GM19395 (cell line): ENCODE measurements at regions not wholly inside any gene's neighbourhood (a gene's known extent, or its start where the extent isn't known, plus 50 kb on each side); places are given as distances from the start of the nearest gene placed in this dataset.

Source experiments
- ATAC-seq: cut with Tn5 transposase; IDR thresholded peaks from one replicate; pipeline ENCODE4 v1.9.1; 2021; ENCODE audit warnings: mild to moderate bottlenecking, moderate library complexity; ENCODE audit not compliant: unreplicated experiment

DNA sequence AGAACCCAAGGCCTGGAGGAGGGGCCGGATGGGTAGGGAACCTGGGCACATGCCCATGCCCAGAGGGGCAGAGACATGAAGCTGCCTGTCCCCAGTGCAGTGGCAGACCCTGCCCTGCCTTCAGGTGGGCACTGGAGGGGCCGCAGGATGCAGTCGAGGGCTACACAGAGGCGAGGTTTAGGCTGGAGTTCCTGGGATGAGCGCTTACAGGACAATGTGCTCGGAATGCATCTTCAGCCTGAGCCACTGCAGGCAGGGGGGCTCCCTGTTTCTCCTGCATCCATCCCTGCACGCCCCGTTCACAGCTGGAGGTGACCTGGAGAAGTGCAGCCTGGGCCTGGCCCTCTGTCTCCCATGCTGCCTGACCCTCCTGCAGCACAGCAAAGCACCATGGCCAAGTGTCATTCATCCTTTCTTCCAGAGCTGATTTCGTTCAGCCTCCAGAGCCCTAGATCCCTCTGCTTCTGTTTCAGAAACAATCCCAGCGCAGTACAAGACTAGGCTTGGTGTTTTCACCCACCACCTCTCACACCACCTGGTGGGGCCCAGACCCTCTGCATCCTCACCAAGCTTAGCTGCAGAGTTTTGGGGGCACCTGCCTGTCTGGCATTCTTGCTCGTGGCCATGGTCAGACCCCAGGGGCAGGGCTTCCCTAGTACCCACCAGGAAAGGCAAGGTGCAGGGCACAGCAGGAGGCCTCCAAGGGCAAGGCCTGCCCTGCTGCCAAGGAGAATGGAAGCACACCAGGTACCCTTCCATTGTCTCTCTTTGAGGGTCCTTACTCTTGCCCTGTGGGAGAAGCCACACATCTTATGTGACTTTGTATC lies 311.9 kb downstream of the TCERG1L start:
- ATAC-seq: no peak

DNA sequence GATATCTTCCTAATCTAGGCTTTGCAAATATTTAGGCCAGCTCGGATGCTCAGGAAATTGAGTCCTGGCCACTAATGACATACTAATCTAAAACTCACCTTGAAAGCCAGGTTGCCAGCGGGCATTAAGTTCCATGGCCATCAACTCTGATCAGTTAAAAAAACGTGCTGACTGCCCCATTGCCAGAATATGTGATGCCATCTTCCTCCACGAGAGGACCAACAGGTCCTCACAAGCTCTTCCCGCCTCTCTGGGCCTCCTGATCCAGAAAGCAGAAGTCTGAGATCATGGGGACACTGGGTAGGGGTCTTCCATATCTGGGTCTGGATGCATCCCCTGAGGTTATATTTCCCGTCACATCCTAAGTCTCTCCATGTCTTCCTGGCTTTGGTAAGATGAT lies 311.3 kb downstream of the TCERG1L start:
- ATAC-seq: no peak

DNA sequence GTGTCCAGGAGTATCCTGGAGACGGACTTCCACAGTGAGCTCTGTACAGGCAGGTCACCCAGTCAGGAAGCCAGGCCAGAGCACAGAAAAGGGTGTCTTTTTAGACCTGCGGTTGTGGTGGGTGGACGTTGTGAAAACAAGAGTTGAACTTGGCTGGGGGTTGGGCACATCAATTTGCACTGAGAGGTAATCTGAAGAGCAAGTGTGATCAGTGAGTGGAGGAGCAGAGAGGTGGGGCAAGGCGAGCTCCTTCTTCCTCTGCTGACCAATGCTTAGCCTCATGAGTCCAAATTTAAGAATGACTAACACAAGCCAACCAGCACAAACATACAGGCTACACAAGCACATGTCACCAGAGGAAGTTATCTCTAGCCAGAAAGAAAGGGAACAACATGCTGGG lies 310.8 kb downstream of the TCERG1L start:
- ATAC-seq: no peak

DNA sequence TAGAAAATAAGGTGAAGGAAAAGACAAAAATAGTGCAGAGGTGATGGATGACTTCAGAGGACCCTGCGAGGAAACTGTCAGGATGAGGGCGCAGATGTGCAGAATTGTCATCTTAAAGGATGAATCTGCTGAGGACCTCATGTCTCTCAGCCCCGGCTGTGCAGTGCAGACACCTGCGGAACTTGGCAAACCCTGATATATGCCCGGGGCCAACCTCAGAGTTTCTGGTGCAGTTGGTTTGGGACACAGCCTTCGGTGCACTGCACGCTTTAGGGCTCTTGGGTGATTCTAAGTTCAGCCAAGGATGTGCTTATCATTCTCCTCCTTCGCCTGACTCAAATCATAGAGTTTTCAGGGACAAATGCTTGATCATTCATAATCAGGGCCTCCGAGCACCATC lies 310.1 kb downstream of the TCERG1L start:
- no peak for ATAC-seq

DNA sequence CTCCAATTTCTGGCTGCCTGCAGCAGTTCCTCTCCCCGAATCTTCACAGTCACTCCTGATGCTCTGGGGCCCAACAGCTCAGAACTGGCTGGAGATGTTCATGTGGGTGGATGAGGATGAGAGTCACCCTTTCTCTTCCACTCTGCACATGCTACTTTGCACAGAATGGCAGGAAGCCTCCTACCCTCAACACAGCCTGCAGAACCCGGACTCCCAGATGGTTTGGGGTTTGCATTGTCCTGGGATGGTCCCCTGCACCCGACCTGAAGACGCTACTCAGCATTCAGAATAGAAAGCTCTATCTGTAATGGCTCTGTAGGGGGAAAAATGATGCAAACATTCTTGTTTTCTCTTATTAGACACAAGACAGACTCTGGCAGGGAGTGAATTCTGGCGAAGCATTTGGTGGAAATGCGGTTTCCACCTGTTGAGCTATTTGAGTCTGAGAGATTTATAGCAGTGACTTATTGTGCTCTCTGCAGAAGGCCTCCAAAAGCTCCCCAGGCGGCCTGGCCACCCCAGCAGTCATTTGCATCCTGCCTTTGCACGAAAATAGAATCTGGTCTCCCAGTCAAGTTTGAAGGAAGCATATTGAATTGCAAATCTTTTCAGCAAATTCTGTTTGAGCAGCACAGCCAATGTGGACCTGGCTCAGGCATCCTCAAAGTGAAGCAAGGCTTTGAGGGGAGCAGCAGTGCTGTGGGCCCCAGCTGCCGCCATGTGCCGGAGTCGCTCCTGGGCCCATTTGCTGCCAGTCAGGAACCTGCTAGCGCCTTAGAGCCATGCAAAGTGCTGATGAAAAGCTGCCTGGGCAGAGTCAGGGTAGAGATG lies 309.3 kb downstream of the TCERG1L start:
- ATAC-seq: no peak

DNA sequence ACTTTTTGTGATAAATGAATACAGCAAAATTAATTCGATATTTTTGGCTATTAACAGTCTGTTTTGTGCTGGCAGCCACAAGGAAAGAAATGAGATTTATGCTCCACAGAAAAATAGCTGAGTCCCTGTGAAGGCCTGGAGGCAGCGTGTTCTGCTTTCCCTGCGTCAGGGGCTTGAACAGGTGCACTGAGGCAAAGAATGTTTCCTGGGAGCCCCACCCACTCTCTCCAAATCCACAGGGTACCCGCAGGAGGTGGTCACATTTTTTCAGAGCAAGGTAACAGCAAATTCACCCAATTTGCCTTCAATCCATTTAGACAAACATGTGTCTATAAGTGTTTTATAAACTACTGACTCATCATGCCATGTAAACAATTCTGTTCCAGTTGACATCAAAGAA lies 308.1 kb downstream of the TCERG1L start:
- no peak for ATAC-seq

DNA sequence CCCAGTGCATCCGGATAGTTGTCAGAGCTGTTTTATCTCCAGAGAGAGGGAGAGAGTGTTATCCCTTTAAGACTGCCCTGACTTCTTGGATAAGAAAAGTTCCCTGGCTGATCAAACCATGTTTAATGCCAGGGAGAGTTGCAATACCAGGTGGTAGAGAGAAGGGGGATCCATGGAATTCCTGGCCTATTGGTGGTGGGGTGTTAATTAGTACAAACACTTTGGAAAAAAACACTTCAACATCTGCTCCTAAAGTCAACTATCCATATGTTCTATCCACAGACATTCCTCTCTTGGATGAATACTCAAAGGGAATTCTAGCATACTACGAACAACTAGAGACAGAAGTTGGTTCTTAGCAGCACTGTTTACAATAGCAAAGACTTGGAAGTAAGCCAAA lies 307.2 kb downstream of the TCERG1L start:
- ATAC-seq: no peak

DNA sequence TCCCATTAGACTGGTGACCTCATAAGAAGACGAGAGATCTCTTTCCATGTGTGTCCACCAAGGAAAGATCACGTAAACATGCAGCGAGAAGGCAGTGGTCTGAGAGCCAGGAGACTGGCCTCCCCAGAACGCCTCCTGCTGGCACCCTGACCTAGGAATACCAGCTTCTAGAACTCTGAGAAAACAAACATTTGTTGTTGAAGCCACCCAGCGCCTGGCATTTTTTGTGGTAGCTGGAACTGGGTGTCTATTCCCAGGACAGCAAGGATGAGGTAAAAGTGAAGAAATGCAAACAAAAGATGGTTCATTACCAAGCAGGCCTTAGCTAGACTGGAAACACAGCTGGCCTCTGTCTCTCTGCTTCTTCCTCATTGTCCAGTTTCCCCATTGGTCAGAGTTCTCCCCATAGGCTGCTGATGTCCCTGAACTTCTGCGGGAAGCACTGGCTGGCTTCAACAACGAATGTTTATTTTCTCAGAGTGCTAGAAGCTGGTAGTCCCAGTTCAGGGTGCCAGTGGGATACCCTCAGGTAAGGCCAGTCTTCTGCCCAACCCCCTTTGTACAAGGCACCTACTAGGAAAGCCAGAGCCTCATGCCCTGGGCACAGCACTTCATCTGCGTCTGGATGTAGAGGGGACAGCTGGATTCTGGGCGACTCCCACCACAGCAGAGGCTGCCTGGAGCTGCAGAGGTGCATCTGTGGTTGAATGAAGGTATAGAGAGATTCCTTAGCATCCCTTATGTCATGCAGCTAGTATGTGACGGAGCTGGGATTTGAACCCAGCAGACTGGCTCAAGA lies 304.9 kb downstream of the TCERG1L start:
- ATAC-seq: no peak

DNA sequence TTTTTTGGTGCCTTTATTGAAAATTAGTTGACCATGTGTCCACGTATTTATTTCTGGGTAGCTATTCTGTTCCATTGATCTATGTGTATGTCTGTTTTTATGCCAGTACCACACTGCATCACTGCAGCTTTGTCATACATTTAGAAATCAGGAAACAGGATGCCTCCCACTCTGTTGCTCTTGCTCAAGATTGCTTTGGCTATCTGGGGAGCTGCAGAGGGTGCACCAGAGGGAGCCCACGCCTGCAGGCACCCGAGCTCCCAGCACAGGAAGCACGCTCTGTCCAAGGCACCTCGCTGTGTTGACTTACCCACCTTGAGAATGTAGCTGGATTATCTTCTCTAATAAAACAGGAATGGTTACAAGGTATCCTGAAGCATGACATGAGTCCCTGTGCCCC lies 301.7 kb downstream of the TCERG1L start:
- ATAC-seq: no peak

DNA sequence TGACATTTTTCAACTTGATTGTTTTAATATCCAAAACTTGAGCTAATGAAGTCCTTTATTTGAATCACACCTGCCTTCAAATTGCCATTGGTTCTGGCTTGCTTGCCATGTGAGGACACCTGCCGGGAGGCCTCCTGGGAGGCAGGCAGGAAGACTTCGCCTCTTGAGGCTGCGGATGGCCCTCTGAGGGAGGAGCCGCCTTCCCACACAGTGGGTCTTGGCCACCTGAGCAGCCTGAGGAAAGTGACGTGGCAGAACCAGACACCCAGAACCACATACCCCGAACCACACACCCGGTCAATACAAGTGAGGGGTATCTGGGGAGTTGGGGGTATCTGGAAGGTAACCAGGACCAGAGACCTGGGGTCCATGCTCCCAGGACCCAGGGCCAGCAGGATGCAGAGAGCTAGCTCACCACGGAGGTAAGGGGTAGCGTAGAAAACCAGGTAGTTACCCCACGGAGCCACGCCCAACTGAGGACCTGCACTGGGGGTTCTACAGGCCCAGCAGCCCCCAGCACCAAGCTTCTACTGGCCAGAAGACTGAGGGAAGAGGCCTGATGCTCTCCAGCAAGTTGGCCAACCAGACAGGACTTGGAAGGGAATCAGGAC lies 300.5 kb downstream of the TCERG1L start:
- no peak for ATAC-seq

DNA sequence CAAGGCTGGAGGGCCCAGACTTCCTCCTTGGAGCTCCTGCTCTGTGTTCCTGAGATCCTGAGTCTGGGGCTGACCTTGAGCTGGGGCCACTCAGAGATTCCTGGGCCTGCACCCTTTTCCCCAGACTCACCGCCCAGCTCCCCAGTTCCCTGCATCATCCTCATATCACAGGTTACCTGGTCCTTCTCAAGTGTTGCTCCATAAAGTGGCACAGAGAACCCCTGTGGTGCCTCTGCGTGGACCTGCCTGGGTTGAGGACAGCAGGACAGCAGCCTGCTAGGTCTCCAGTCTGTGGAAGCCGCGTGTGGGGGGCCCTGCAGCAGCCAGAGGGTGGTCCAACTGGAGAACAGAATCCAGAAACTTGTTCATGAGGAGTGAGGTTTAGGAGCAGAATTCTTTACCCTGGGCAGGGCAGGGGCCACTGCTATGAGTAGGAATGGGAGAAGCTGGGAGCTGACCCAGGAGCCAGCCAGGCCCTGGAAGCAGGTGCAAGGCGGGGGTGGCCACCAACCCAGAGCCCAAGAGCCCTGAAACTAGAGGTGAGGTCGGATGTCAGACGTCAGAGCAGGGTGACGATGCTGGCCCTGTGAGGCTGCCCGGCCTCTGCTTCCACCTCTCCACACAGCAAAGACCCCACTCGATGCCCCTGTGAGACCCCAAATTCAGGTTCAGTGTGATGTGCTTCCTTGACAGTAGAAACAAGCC lies 299.4 kb downstream of the TCERG1L start:
- ATAC-seq: no peak

DNA sequence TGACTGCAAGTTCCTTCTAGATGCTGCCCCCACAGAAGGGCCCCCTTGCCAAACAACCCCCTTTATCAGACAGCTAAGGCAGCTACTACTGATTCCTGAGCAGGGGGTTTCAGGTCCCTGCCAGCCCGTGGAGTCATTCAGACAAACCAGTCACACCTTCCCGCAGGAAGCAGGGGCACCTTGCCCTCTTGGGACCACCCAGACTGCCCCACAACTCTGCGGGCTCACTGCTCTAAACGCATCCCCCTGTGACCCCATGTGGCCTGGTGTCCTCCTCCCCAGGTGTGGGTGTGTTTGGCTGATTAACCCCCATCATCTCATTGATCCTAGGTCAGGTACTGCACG lies 298.9 kb downstream of the TCERG1L start:
- ATAC-seq: no peak

DNA sequence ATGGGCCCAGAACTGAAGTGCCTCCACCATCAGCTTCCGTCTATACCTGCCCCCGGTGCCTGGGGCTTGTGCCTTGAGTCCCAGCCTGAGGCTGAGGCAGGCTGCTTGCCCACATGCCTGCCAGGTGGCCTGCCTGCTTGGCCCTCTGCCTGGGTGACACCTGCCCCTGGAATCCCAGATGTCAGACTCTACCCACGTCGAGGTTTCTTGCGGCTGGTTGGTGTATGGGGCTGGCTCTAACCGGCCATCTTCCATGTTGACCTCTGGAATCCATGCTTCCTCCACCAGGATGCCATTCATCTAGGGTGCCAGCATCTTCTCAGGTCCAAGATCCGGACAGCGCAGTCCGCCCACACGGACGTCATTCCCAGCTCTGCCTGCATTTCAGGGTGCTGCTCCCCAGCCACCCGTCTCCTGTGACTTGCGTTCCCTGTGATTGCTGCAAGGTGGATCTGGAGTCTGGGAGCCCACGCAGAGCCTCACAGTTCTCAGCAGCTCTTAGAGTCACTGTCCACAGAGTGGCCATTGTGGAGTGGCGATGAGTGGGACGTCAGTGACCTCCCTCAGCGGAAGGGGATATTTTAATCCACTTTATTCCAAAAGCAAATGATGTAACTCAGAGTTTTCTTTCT lies 298.1 kb downstream of the TCERG1L start:
- no peak for ATAC-seq

DNA sequence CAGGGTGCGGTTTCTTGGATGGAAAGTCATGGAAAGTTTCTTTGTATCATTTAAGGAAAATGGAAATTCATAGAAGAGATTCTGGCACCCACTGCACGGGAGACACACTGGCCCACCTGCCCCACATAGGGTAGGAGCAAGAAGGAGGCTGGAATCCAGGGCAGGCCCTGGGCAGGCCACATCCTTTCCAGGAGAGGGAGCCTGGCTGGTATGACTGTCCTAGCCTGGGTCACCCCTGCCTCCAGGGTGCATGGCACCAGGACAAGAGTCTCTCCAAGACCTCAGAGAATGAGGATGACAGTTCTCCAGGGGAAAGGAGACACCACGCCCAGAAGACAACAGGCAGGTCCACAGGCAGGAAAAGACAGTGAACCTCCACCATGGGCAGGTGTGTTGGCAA lies 297.2 kb downstream of the TCERG1L start:
- ATAC-seq: no peak

DNA sequence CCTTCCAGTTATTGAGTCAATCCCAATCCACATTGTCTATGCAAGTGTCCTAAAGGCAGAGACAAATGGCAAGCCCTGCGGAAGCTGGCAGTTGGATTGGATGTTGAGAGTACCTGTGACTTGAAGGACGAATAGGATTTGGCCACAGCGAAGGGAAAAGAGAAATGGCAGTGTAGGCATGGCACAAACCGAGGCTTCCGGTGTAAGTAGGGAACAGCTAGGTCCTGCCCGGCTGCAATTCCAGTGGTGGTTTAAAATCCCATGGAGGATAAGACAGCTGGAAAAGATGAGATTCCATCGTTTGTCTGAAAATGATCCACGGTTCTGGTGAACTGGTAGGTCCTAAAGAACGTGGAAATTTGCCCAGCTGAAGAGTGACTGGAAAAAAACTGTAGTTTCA lies 296.2 kb downstream of the TCERG1L start:
- no peak for ATAC-seq

DNA sequence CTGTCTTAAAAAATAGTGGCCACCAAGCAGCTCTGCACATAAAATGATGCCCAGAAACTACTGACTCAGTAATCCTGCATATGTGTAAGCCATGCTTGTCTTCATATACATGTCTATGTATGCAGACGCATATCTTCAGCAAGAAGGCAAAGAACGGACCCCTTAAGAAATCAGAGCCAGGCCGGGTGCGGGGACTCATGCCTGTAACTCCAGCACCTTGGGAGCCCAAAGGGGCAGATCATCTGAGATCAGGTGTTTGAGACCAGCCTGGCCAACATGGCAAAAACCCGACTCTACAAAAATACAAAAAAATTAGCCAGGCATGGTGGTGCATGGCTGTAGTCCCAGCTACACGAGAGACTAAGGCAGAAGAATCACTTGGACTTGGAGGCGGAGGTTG lies 295.0 kb downstream of the TCERG1L start:
- no peak for ATAC-seq

DNA sequence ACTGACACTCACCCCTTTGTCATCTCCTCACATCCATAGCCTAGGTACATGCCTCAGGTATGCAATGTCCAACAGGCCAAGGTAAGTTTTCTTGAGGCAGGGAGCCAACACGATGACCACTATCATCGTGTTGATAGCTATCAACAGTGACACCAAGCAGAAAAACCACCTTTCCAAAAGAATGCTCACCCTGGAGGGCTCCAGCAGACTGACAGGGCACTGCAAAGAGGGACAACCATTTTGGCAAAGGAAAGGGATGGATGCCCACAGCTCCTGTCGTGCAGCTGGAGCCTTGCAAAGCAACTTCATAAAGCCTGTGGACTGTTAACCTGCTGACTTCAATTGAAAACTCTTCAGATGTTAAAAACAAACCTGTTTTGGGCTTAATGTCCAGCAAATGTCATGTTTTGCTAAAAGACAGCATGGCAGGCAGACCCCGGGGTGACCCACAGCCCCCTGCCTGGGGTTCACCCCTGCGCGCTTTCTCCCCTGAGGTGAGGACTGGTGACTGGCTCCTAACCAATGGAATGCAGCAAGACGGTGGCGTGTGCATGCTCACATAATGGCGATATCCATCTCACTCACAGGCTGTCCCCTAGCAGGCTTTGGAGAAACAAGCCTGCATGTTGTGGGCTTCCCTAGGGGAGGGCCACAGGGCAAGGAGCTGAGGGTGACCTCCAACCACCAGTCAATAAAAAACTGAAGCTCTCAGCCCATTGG lies 293.8 kb downstream of the TCERG1L start:
- ATAC-seq: no peak

DNA sequence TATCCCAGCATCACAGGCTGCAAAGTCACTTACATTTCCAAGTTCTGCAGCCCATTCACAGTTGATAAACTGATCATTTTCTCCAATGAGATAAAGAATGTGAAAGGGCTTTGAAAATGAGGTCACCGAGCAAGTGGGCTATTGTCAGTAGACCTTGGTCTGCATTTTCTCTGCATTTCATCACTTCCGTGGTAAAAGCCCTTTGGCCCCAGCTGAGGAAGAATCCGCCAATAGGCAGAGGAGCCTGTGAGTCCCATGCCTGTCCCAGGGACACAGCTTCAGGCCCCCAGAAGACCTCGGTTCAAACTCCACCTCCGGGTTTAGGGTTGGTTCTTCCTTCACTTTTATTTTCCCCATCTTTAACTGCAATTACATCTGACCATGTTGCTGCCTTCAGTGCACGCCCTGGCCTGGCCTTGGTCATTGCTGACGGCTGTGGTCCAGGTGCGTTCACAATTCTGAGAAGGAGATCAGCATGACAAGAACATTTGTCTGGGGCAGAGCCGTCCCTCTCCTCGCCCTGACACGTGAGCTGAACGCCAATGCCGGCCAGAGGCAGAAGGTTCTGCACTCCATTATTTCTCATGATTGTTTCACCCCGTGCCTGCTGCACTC lies 292.5 kb downstream of the TCERG1L start:
- ATAC-seq: no peak

DNA sequence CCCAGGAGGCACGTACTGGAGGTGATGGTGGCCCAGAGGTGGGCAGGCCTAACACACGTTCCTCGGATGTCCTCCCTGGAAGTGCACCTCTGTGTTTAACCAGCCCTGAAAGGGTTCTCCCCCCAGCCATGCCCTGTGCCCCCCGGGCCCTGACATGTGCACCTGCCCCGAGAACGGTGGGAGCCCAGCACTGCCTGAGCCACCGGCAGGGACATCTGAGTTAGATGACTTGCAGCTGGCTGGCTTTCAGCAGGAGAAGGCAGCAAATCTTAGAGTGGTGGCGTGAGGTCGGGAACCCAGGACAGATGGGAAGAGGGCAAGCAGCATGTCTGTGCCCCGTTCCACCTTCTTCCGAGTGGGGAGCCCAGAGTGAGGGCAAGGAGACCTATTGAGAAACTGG lies 291.8 kb downstream of the TCERG1L start:
- ATAC-seq: no peak
